Kidney (tissue), 13 donors: ENCODE measurements at regions not wholly inside any gene's neighbourhood (a gene's known extent, or its start where the extent isn't known, plus 50 kb on each side); places are given as distances from the start of the nearest gene placed in this dataset.

Experiments
- DNase-seq, 5 donors: peaks; one replicate each; pipeline ENCODE4 v3.0.0-alpha.2; 2013 to 2020
- FAIRE-seq: peaks from 2 replicates; lab custom pipeline; 2012; peaks lifted over from hg19 to GRCh38; lab: Jason Lieb, UNC
- H3K27ac ChIP-seq, 2 donors: one replicate each; pipeline ENCODE4 v1.7.0; 2013; ENCODE audit warnings: low read depth in 2 of 2, low read length in 2 of 2, inconsistent platforms in 1 of 2
- H3K27me3 ChIP-seq: one replicate; pipeline ENCODE4 v1.7.1; 2013; ENCODE audit warnings: low read length, inconsistent platforms; ENCODE audit not compliant: control insufficient read depth, insufficient read depth
- H3K36me3 ChIP-seq, 3 donors: one replicate each; pipeline versions ENCODE4 v1.7.0 to v1.7.1; 2013; ENCODE audit warnings: low read length in 3 of 3, control low read depth in 1 of 3, inconsistent platforms in 1 of 3; ENCODE audit not compliant: insufficient read depth in 3 of 3, control insufficient read depth in 2 of 3
- H3K4me1 ChIP-seq, 3 donors: one replicate each; pipeline versions ENCODE4 v1.7.0 to v1.7.1; 2013; ENCODE audit warnings: low read length in 3 of 3, inconsistent platforms in 1 of 3, low read depth in 1 of 3; ENCODE audit not compliant: control insufficient read depth in 2 of 3, insufficient read depth in 2 of 3
- H3K4me3 ChIP-seq, 3 donors: one replicate each; pipeline versions ENCODE4 v1.7.0 to v1.8.1; 2013; ENCODE audit warnings: low read length in 3 of 3, control low read depth in 1 of 3, inconsistent platforms in 1 of 3
- H3K9ac ChIP-seq, 3 donors: one replicate each; pipeline versions ENCODE4 v1.7.0 to v1.7.1; 2013; ENCODE audit warnings: low read length in 3 of 3, control low read depth in 1 of 3, inconsistent platforms in 1 of 3
- H3K9me3 ChIP-seq, 3 donors: one replicate each; pipeline versions ENCODE4 v1.7.0 to v1.7.1; 2013; ENCODE audit warnings: low read length in 3 of 3, control low read depth in 1 of 3, inconsistent platforms in 1 of 3; ENCODE audit not compliant: control insufficient read depth in 2 of 3, insufficient read depth in 1 of 3
- CTCF ChIP-seq: IDR thresholded peaks from 3 replicates; pipeline ENCODE4 v1.5.1; 2012; ENCODE audit warnings: mild to moderate bottlenecking, moderate library complexity, borderline replicate concordance; ENCODE audit not compliant: insufficient read depth; ENCODE audit errors: extremely low read depth
- intact Hi-C: fragments of 100-400 bp; cut with DNase I; formaldehyde crosslinking; loops from one replicate; pipeline ENCODE4 v1.11.1; 2022
- donor health status: control.
- donor health status: control.
- donor health status: control.
- donor health status: control.
- donor health status: control.
- donor health status: DM: yes; HTN: yes; CAD: no.
- donor health status: Normal renal cell carcinoma (clear cell type).

- no peaks in the 10 kb centered on the region for H3K4me1 ChIP-seq
- TF ChIP-seq CTCF, result no peak
- DNase-seq, result peak in 2 of 5 donors; percentile 5 to 59
- H3K27ac ChIP-seq, result no peak overlapping the region
- no peak for FAIRE-seq
- H3K4me3 ChIP-seq, result no peak overlapping the region
- intact Hi-C loops, result no loop called here
- H3K9me3 ChIP-seq, result no peaks in the 10 kb centered on the region
- no peak overlapping the region for H3K9ac ChIP-seq
- H3K27me3 ChIP-seq, result no peaks in the 10 kb centered on the region
- H3K36me3 ChIP-seq, result no peaks in the 10 kb centered on the region
These were observed 70.8 kb downstream of the MRPL36 start for GRCh38 chr5:1728846-1729245.

GRCh38 chr5:1727571-1727970 lies 72.1 kb downstream of the MRPL36 start:
- H3K36me3 ChIP-seq, result no peaks in the 10 kb centered on the region
- no peak overlapping the region for H3K4me3 ChIP-seq
- H3K9me3 ChIP-seq, result no peaks in the 10 kb centered on the region
- intact Hi-C loops, result no loop called here
- DNase-seq (peak in 3 of 5 donors; percentile 8 to 59 (median 31)), FAIRE-seq (no peak)
- H3K4me1 ChIP-seq, result no peaks in the 10 kb centered on the region
- no peak overlapping the region for H3K9ac ChIP-seq
- no peak for TF ChIP-seq CTCF
- H3K27ac ChIP-seq, result no peak overlapping the region
- H3K27me3 ChIP-seq, result no peaks in the 10 kb centered on the region

GRCh38 chr5:1726956-1727355 lies 72.7 kb downstream of the MRPL36 start:
- TF ChIP-seq CTCF, result no peak
- FAIRE-seq (no peak), DNase-seq (peak in 2 of 5 donors; percentile 7 to 45)
- Histone ChIP-seq H3K4me1 (no peaks in the 10 kb centered on the region), H3K9ac (no peak overlapping the region), H3K36me3 (no peaks in the 10 kb centered on the region), H3K9me3 (no peaks in the 10 kb centered on the region), H3K4me3 (no peak overlapping the region), H3K27me3 (no peaks in the 10 kb centered on the region), H3K27ac (no peak overlapping the region)
- intact Hi-C loops, result no loop called here

- DNase-seq, result peak in 2 of 5 donors; percentile 1 to 46
- Histone ChIP-seq H3K9ac (no peak overlapping the region), H3K27ac (no peak overlapping the region), H3K27me3 (no peaks in the 10 kb centered on the region), H3K36me3 (no peaks in the 10 kb centered on the region), H3K4me1 (no peaks in the 10 kb centered on the region), H3K9me3 (no peaks in the 10 kb centered on the region), H3K4me3 (no peak overlapping the region)
- TF ChIP-seq CTCF, result no peak
- intact Hi-C loops, result no loop called here
- FAIRE-seq, result no peak
These were observed 73.2 kb downstream of the MRPL36 start for GRCh38 chr5:1726469-1726865.
